Right ventricle myocardium superior (tissue), 1 donor: ENCODE measurements at regions not wholly inside any gene's neighbourhood (a gene's known extent, or its start where the extent isn't known, plus 50 kb on each side); places are given as distances from the start of the nearest gene placed in this dataset.
"Not testable (repeated sequence)": the region's sequence is repeated elsewhere in the genome, so short reads cannot be mapped to it uniquely, and the experiment has no call there.

Source experiments
- ATAC-seq: fragments of 200-7000 bp; cut with Tn5 transposase; one replicate; pipeline ENCODE4 v1.9.1; 2020; ENCODE audit warnings: mild to moderate bottlenecking; ENCODE audit not compliant: poor library complexity
- DNase-seq: peaks from one replicate; pipeline ENCODE4 v3.0.0-alpha.2; 2020
- intact Hi-C: fragments of 100-400 bp; cut with DNase I; formaldehyde crosslinking; loops from one replicate; pipeline ENCODE4 v1.11.2; 2022
- donor health status: DM: no; HTN: yes; CAD: no; lungs with severe emphysema.

GRCh38 chr21:14673649-14674048, 127.5 kb upstream of the SAMSN1 start:
- no peak for ATAC-seq

GRCh38 chr21:14672466-14672865, 126.4 kb upstream of the SAMSN1 start:
- ATAC-seq: no peak
- DNase-seq: no peak
- intact Hi-C loops: no loop called here

More at GRCh38 chr21:14673649-14674048, 127.5 kb upstream of the SAMSN1 start:
- intact Hi-C loops: no loop called here
- no peak for DNase-seq

- ATAC-seq: no peak
- intact Hi-C loops: no loop called here
- no peak for DNase-seq
Observed at GRCh38 chr21:14670409-14670808, 124.3 kb upstream of the SAMSN1 start.

GRCh38 chr21:14669092-14669491, 123.0 kb upstream of the SAMSN1 start:
- DNase-seq, intact Hi-C loops, ATAC-seq: not testable (repeated sequence)

- DNase-seq: no peak
- no peak for ATAC-seq
- intact Hi-C loops: no loop called here
Observed at GRCh38 chr21:14657241-14658008, 111.3 kb upstream of the SAMSN1 start.

- no peak for ATAC-seq
- no peak for DNase-seq
- intact Hi-C loops: no loop called here
Observed at GRCh38 chr21:14646893-14647292, 100.8 kb upstream of the SAMSN1 start.

- intact Hi-C loops: no loop called here
- no peak for ATAC-seq
- DNase-seq: no peak
Observed at GRCh38 chr21:14645702-14646101, 99.6 kb upstream of the SAMSN1 start.

GRCh38 chr21:14632359-14632758, 86.2 kb upstream of the SAMSN1 start:
- no peak for ATAC-seq
- intact Hi-C loops: no loop called here
- no peak for DNase-seq

GRCh38 chr21:14630556-14631069, 84.5 kb upstream of the SAMSN1 start:
- intact Hi-C loops: no loop called here
- ATAC-seq (no peak), DNase-seq (no peak)

- DNase-seq (no peak), ATAC-seq (no peak)
- intact Hi-C loops: no loop called here
Observed at GRCh38 chr21:14629461-14629860, 83.3 kb upstream of the SAMSN1 start.

- ATAC-seq, intact Hi-C loops, DNase-seq: not testable (repeated sequence)
Observed at GRCh38 chr21:14623079-14623478, 77.0 kb upstream of the SAMSN1 start.

- DNase-seq (no peak), ATAC-seq (no peak)
- intact Hi-C loops: no loop called here
Observed at GRCh38 chr21:14620152-14620551, 74.0 kb upstream of the SAMSN1 start.

GRCh38 chr21:14617871-14618270, 71.8 kb upstream of the SAMSN1 start:
- DNase-seq (no peak), ATAC-seq (no peak)
- intact Hi-C loops: no loop called here

- intact Hi-C loops: no loop called here
- DNase-seq: no peak
- ATAC-seq: no peak
Observed at GRCh38 chr21:14617040-14617393, 70.9 kb upstream of the SAMSN1 start.

GRCh38 chr21:14616380-14617039, 70.4 kb upstream of the SAMSN1 start:
- no peak for ATAC-seq
- intact Hi-C loops: no loop called here

GRCh38 chr21:14615359-14615974, 69.4 kb upstream of the SAMSN1 start:
- intact Hi-C loops: no loop called here
- ATAC-seq: no peak

More at GRCh38 chr21:14616380-14617039, 70.4 kb upstream of the SAMSN1 start:
- no peak for DNase-seq

GRCh38 chr21:14614287-14614686, 68.2 kb upstream of the SAMSN1 start:
- DNase-seq (no peak), ATAC-seq (no peak)
- intact Hi-C loops: no loop called here

More at GRCh38 chr21:14615359-14615974, 69.4 kb upstream of the SAMSN1 start:
- DNase-seq: no peak

GRCh38 chr21:14613486-14614224, 67.5 kb upstream of the SAMSN1 start:
- no peak for DNase-seq
- intact Hi-C loops: no loop called here
- no peak for ATAC-seq

GRCh38 chr21:14610119-14610518, 64.0 kb upstream of the SAMSN1 start:
- intact Hi-C loops, ATAC-seq, DNase-seq: not testable (repeated sequence)
